Liver (tissue), 8 donors: ENCODE measurements at regions not wholly inside any gene's neighbourhood (a gene's known extent, or its start where the extent isn't known, plus 50 kb on each side); places are given as distances from the start of the nearest gene placed in this dataset.

Experiments
- DNase-seq: peaks from one replicate; pipeline ENCODE4 v3.0.0-alpha.2; 2017; ENCODE audit warnings: low spot score
- H3K27ac ChIP-seq, 2 donors: one replicate each; pipeline ENCODE4 v1.7.0; 2013; ENCODE audit warnings: inconsistent platforms in 2 of 2, low read length in 2 of 2, control low read depth in 1 of 2, low read depth in 1 of 2, mild to moderate bottlenecking in 1 of 2
- H3K27me3 ChIP-seq, 4 donors: one replicate each; pipeline versions ENCODE4 v1.6.1 to v1.7.0; 2013; ENCODE audit warnings: low read length in 3 of 4, inconsistent platforms in 1 of 4, mild to moderate bottlenecking in 1 of 4, moderate library complexity in 1 of 4; ENCODE audit not compliant: control insufficient read depth in 4 of 4, insufficient read depth in 4 of 4
- H3K36me3 ChIP-seq, 4 donors: one replicate each; pipeline versions ENCODE4 v1.6.1 to v1.7.0; 2013; ENCODE audit warnings: low read length in 3 of 4, mild to moderate bottlenecking in 3 of 4, low read depth in 1 of 4, moderate library complexity in 1 of 4; ENCODE audit not compliant: control insufficient read depth in 4 of 4, insufficient read depth in 3 of 4
- H3K4me1 ChIP-seq, 4 donors: one replicate each; pipeline versions ENCODE4 v1.6.1 to v1.7.0; 2013; ENCODE audit warnings: low read length in 3 of 4, mild to moderate bottlenecking in 3 of 4, moderate library complexity in 1 of 4; ENCODE audit not compliant: control insufficient read depth in 4 of 4, insufficient read depth in 4 of 4
- H3K4me3 ChIP-seq, 3 donors: one replicate each; pipeline versions ENCODE4 v1.6.1 to v1.7.0; 2013; ENCODE audit warnings: low read length in 3 of 3, control low read depth in 1 of 3, low read depth in 1 of 3, mild to moderate bottlenecking in 1 of 3
- H3K9ac ChIP-seq, 2 donors: one replicate each; pipeline ENCODE4 v1.7.0; 2013; ENCODE audit warnings: low read length in 2 of 2, mild to moderate bottlenecking in 2 of 2, moderate library complexity in 2 of 2, control low read depth in 1 of 2, low read depth in 1 of 2
- H3K9me3 ChIP-seq, 4 donors: one replicate each; pipeline versions ENCODE4 v1.6.1 to v1.7.0; 2013; ENCODE audit warnings: low read length in 3 of 4; ENCODE audit not compliant: control insufficient read depth in 4 of 4
- FOXA1 ChIP-seq: IDR thresholded peaks from 2 replicates; pipeline ENCODE4 v1.6.1; 2016; ENCODE audit warnings: antibody characterized with exemption
- GABPA ChIP-seq, 2 donors: IDR thresholded peaks in 1 of 2; conservative IDR thresholded peaks in 1 of 2; 2 replicates each; pipeline ENCODE4 v1.6.1; 2016; ENCODE audit warnings: antibody characterized with exemption in 2 of 2, mild to moderate bottlenecking in 1 of 2, moderate library complexity in 1 of 2
- HNF4A ChIP-seq, 2 donors: conservative IDR thresholded peaks; 2 replicates each; pipeline ENCODE4 v1.6.1; 2016; ENCODE audit warnings: antibody characterized with exemption in 2 of 2, mild to moderate bottlenecking in 2 of 2
- HNF4G ChIP-seq: IDR thresholded peaks from 2 replicates; pipeline ENCODE4 v1.6.1; 2016; ENCODE audit warnings: antibody characterized with exemption
- JUND ChIP-seq, 2 donors: IDR thresholded peaks; 2 replicates each; pipeline ENCODE4 v1.6.1; 2016; ENCODE audit warnings: antibody characterized with exemption in 2 of 2
- NR2F2 ChIP-seq: IDR thresholded peaks from 2 replicates; pipeline ENCODE4 v1.6.1; 2016; ENCODE audit warnings: antibody characterized with exemption
- RAD21 ChIP-seq, 2 donors: IDR thresholded peaks; 2 replicates each; pipeline ENCODE4 v1.6.1; 2016; ENCODE audit warnings: antibody characterized with exemption in 2 of 2, mild to moderate bottlenecking in 2 of 2
- YY1 ChIP-seq: IDR thresholded peaks from 2 replicates; pipeline ENCODE4 v1.6.1; 2016; ENCODE audit warnings: antibody characterized with exemption, mild to moderate bottlenecking
- ZBTB33 ChIP-seq: IDR thresholded peaks from 2 replicates; pipeline ENCODE4 v1.6.1; 2016; ENCODE audit warnings: antibody characterized with exemption
- WGBS: extraction: QIAGEN DNeasy Blood & Tissue Kit; methylation state at CpG from one replicate; pipeline ENCODE4 v1.1.7; 2013; 5-methylcytosine and 5-hydroxymethylcytosine counted together
- TF ChIP-seq, protein P1 (sequence below): fragments of 150-350 bp; IDR thresholded peaks from 2 replicates; pipeline ENCODE4 v1.5.1; 2017; ENCODE audit warnings: improper control_type of control experiment, low read depth, low read length; ENCODE audit not compliant: missing input control
- TF ChIP-seq, protein P2 (sequence below): IDR thresholded peaks from 2 replicates; pipeline ENCODE4 v1.6.1; 2016; ENCODE audit warnings: antibody characterized with exemption, mild to moderate bottlenecking
- donor health status: healthy.
- donor health status: healthy.
- donor health status: healthy.
- donor health status: healthy.
- donor health status: healthy.

DNA sequence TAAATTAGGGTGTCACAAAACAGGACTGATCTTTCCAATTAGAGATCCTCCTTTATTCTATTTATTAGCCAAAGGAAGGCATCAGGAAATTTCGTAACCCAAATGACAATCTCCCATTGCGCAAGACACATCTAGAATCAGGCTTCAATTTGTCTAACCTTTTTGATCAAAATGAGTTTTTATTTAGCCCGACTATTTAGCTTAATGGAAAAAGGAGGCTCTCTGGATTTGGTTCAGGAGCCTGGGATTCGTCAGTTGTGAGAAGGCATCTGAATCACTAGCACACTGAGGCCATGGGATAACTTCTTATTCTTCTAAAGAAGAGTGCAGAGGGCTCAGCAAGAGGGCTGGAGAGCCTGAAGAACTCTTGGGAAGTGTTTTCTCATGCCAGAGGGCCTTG lies 332.1 kb upstream of the ETAA1 start:
- Histone ChIP-seq H3K9ac (no peak overlapping the region), H3K27me3 (no peaks in the 10 kb centered on the region), H3K4me1 (peaks cover 0 to 7% (median 2%) of the 10 kb centered on the region in 4 donors), H3K9me3 (no peaks in the 10 kb centered on the region), H3K4me3 (no peak overlapping the region), H3K36me3 (no peaks in the 10 kb centered on the region), H3K27ac (no peak overlapping the region)
- TF ChIP-seq, protein P1, sequence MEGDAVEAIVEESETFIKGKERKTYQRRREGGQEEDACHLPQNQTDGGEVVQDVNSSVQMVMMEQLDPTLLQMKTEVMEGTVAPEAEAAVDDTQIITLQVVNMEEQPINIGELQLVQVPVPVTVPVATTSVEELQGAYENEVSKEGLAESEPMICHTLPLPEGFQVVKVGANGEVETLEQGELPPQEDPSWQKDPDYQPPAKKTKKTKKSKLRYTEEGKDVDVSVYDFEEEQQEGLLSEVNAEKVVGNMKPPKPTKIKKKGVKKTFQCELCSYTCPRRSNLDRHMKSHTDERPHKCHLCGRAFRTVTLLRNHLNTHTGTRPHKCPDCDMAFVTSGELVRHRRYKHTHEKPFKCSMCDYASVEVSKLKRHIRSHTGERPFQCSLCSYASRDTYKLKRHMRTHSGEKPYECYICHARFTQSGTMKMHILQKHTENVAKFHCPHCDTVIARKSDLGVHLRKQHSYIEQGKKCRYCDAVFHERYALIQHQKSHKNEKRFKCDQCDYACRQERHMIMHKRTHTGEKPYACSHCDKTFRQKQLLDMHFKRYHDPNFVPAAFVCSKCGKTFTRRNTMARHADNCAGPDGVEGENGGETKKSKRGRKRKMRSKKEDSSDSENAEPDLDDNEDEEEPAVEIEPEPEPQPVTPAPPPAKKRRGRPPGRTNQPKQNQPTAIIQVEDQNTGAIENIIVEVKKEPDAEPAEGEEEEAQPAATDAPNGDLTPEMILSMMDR: no peak
- TF ChIP-seq RAD21 (IDR thresholded peaks at IDR 0.05): peak in 1 of 2 donors; percentile 11
- 32% methylated on average over 4 of the region's 4 CpGs for WGBS
- DNase-seq: no peak

GRCh38 chr2:67066782-67067181 lies 330.4 kb upstream of the ETAA1 start:
- no peak for DNase-seq
- no peaks in the 10 kb centered on the region for H3K27me3 ChIP-seq
- no peak overlapping the region for H3K9ac ChIP-seq
- no peaks in the 10 kb centered on the region for H3K36me3 ChIP-seq
- H3K9me3 ChIP-seq: no peaks in the 10 kb centered on the region
- 95% methylated on average over 3 of the region's 3 CpGs for WGBS
- H3K27ac ChIP-seq: no peak overlapping the region
- TF ChIP-seq FOXA1: no peak
- TF ChIP-seq HNF4G: no peak
- no peak for TF ChIP-seq ZBTB33
- TF ChIP-seq, protein P2, sequence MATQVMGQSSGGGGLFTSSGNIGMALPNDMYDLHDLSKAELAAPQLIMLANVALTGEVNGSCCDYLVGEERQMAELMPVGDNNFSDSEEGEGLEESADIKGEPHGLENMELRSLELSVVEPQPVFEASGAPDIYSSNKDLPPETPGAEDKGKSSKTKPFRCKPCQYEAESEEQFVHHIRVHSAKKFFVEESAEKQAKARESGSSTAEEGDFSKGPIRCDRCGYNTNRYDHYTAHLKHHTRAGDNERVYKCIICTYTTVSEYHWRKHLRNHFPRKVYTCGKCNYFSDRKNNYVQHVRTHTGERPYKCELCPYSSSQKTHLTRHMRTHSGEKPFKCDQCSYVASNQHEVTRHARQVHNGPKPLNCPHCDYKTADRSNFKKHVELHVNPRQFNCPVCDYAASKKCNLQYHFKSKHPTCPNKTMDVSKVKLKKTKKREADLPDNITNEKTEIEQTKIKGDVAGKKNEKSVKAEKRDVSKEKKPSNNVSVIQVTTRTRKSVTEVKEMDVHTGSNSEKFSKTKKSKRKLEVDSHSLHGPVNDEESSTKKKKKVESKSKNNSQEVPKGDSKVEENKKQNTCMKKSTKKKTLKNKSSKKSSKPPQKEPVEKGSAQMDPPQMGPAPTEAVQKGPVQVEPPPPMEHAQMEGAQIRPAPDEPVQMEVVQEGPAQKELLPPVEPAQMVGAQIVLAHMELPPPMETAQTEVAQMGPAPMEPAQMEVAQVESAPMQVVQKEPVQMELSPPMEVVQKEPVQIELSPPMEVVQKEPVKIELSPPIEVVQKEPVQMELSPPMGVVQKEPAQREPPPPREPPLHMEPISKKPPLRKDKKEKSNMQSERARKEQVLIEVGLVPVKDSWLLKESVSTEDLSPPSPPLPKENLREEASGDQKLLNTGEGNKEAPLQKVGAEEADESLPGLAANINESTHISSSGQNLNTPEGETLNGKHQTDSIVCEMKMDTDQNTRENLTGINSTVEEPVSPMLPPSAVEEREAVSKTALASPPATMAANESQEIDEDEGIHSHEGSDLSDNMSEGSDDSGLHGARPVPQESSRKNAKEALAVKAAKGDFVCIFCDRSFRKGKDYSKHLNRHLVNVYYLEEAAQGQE: no peak
- no peak overlapping the region for H3K4me3 ChIP-seq
- H3K4me1 ChIP-seq: peaks cover 0 to 7% (median 2%) of the 10 kb centered on the region in 4 donors

DNA sequence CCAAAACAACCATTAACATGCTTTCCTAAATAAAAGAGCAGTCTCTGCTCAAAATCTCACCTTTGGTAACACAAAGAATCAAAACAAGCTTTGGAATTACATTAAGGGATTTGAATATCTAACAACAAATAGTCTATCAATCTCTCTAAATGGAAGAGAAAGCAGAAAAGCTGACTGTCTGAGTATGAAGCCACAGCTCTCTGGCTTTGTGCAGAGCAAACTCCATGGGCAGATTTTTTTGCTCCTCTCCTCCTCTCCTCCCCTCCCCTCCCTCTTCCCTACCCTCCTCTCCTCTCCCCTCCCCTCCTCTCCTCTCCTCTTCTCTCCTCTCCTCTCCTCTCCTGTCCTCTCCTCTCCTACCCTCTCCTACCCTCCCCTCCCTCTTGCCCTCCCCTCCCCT lies 329.5 kb upstream of the ETAA1 start:
- no peak overlapping the region for H3K9ac ChIP-seq
- no peak overlapping the region for H3K4me3 ChIP-seq
- peaks cover 0 to 7% (median 2%) of the 10 kb centered on the region in 4 donors for H3K4me1 ChIP-seq
- no peak overlapping the region for H3K27ac ChIP-seq
- no peak for DNase-seq
- no peaks in the 10 kb centered on the region for H3K9me3 ChIP-seq
- H3K36me3 ChIP-seq: no peaks in the 10 kb centered on the region
- no peaks in the 10 kb centered on the region for H3K27me3 ChIP-seq
- TF ChIP-seq JUND (IDR thresholded peaks at IDR 0.05): no peak
- no peak for TF ChIP-seq RAD21 (IDR thresholded peaks at IDR 0.05)
- no peak for TF ChIP-seq FOXA1
- TF ChIP-seq ZBTB33: no peak
- TF ChIP-seq HNF4A (conservative IDR thresholded peaks at IDR 0.05): no peak
- no peak for TF ChIP-seq YY1
- TF ChIP-seq, protein P1: no peak
- TF ChIP-seq NR2F2: no peak
- no peak for TF ChIP-seq GABPA (IDR thresholded peaks at IDR 0.05 in 1 of 2, conservative IDR thresholded peaks at IDR 0.05 in 1 of 2)
- TF ChIP-seq, protein P2: no peak
